ENCODE measurements at regions not wholly inside any gene's neighbourhood (a gene's known extent, or its start where the extent isn't known, plus 50 kb on each side); places are given as distances from the start of the nearest gene placed in this dataset.
A peak's percentile ranks its signal among the peaks of the same experiment; 100 is the strongest.

GRCh38 chr17:13415871-13416416, 185.8 kb downstream of the HS3ST3A1 start (continued):
- TF ChIP-seq TCF7L2 (IDR thresholded peaks at IDR 0.05; ENCODE audit: borderline replicate concordance, low read depth, low read length): no peak
- 0 out of 2 replicates have a peak, but pooled peaks have one; percentile 14 for TF ChIP-seq SCRT2 (tag by site-specific recombination; IDR thresholded peaks at IDR 0.05)
- no peak for TF ChIP-seq REPIN1 (tag by site-specific recombination; IDR thresholded peaks at IDR 0.05; ENCODE audit: low read depth)
- TF ChIP-seq ZNF585B (tag by site-specific recombination; IDR thresholded peaks at IDR 0.05): no peak
- no peak for TF ChIP-seq ZNF488 (tag by site-specific recombination; IDR thresholded peaks at IDR 0.05)
- TF ChIP-seq GLI2 (tag by site-specific recombination; IDR thresholded peaks at IDR 0.05; ENCODE audit: borderline replicate concordance, low read depth): no peak
- TF ChIP-seq ZNF777 (tag by site-specific recombination; IDR thresholded peaks at IDR 0.05; ENCODE audit: borderline replicate concordance): no peak
- peak; percentile 52; the same call in 1 of the 2 replicates for TF ChIP-seq KLF10 (tag by site-specific recombination; IDR thresholded peaks at IDR 0.05)
- TF ChIP-seq GLIS2 (tag by site-specific recombination; IDR thresholded peaks at IDR 0.05): peak; percentile 43; the same call in 1 of the 2 replicates
- peak; percentile 80 for TF ChIP-seq PATZ1 (tag by site-specific recombination; IDR thresholded peaks at IDR 0.05)
- no peak for TF ChIP-seq ZNF416 (tag by site-specific recombination; IDR thresholded peaks at IDR 0.05)
- peak; percentile 35 for TF ChIP-seq ZNF398 (tag by site-specific recombination; IDR thresholded peaks at IDR 0.05)
- TF ChIP-seq KLF17 (tag by site-specific recombination; IDR thresholded peaks at IDR 0.05): no peak; the same call in 1 of the 2 replicates
- no peak for TF ChIP-seq ZNF791 (tag by site-specific recombination; IDR thresholded peaks at IDR 0.05)
- peak; percentile 75 for TF ChIP-seq ZBTB21 (tag by site-specific recombination; IDR thresholded peaks at IDR 0.05)
- no peak for TF ChIP-seq ZNF274 (IDR thresholded peaks at IDR 0.05; ENCODE audit: low read length)
- TF ChIP-seq ZNF274 (tag by site-specific recombination; IDR thresholded peaks at IDR 0.05; ENCODE audit: borderline replicate concordance): no peak
- TF ChIP-seq ZNF621 (tag by site-specific recombination; IDR thresholded peaks at IDR 0.05): no peak
- no peak for TF ChIP-seq ZNF350 (tag by site-specific recombination; IDR thresholded peaks at IDR 0.05)
- no peak for TF ChIP-seq ZNF155 (tag by site-specific recombination; IDR thresholded peaks at IDR 0.05)
- TF ChIP-seq ZNF571 (tag by site-specific recombination; IDR thresholded peaks at IDR 0.05): no peak
- no peak for TF ChIP-seq ZNF701 (tag by site-specific recombination; IDR thresholded peaks at IDR 0.05)
- TF ChIP-seq ZNF341 (tag by site-specific recombination; IDR thresholded peaks at IDR 0.05; ENCODE audit: low read depth): no peak
- TF ChIP-seq ZNF138 (tag by site-specific recombination; IDR thresholded peaks at IDR 0.05; ENCODE audit: borderline replicate concordance): no peak
- no peak for TF ChIP-seq SALL2 (tag by site-specific recombination; IDR thresholded peaks at IDR 0.05; ENCODE audit: borderline replicate concordance)
- TF ChIP-seq ZNF544 (tag by site-specific recombination; IDR thresholded peaks at IDR 0.05): no peak
- TF ChIP-seq ZNF184 (tag by site-specific recombination; IDR thresholded peaks at IDR 0.05): peak; percentile 80
- peak; percentile 47; the same call in 1 of the 2 replicates for TF ChIP-seq ZNF449 (tag by site-specific recombination; IDR thresholded peaks at IDR 0.05)
- TF ChIP-seq ZSCAN18 (tag by site-specific recombination; IDR thresholded peaks at IDR 0.05): 0 out of 2 replicates have a peak, but pooled peaks have one; percentile 73
- TF ChIP-seq ZBTB1 (tag by site-specific recombination; IDR thresholded peaks at IDR 0.05): no peak
- TF ChIP-seq ZNF510 (tag by site-specific recombination; IDR thresholded peaks at IDR 0.05; ENCODE audit: insufficient replicate concordance): no peak
